ENCODE measurements at regions not wholly inside any gene's neighbourhood (a gene's known extent, or its start where the extent isn't known, plus 50 kb on each side); places are given as distances from the start of the nearest gene placed in this dataset.

DNA sequence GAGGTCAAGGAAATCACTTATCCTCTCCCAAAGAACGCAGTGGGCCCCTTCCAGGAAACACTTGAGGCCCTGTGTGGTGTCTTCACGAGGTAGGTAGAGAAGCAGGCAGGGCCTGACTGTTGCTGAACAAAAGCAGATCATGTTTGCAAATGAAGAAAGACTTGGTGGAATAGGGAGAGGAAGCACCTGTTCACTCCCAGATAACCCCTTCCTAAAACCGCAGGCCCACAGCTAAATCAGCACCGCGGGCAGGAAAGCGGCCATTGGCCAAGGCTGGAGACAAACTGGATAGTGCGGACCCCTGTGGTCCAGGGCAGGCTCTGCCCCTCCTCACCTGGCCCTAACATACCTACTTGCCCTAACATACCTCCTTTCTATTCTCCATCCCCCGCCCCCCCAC, 64.9 kb upstream of the KLHL29 start:
- intact Hi-C loops (cut with DNase I): no loop called here
- TF ChIP-seq, protein P1, sequence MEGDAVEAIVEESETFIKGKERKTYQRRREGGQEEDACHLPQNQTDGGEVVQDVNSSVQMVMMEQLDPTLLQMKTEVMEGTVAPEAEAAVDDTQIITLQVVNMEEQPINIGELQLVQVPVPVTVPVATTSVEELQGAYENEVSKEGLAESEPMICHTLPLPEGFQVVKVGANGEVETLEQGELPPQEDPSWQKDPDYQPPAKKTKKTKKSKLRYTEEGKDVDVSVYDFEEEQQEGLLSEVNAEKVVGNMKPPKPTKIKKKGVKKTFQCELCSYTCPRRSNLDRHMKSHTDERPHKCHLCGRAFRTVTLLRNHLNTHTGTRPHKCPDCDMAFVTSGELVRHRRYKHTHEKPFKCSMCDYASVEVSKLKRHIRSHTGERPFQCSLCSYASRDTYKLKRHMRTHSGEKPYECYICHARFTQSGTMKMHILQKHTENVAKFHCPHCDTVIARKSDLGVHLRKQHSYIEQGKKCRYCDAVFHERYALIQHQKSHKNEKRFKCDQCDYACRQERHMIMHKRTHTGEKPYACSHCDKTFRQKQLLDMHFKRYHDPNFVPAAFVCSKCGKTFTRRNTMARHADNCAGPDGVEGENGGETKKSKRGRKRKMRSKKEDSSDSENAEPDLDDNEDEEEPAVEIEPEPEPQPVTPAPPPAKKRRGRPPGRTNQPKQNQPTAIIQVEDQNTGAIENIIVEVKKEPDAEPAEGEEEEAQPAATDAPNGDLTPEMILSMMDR (IDR thresholded peaks at IDR 0.05): no peak
- TF ChIP-seq POLR2A (IDR thresholded peaks at IDR 0.05) (no peak), POLR2AphosphoS5 (IDR thresholded peaks at IDR 0.05) (no peak)

DNA sequence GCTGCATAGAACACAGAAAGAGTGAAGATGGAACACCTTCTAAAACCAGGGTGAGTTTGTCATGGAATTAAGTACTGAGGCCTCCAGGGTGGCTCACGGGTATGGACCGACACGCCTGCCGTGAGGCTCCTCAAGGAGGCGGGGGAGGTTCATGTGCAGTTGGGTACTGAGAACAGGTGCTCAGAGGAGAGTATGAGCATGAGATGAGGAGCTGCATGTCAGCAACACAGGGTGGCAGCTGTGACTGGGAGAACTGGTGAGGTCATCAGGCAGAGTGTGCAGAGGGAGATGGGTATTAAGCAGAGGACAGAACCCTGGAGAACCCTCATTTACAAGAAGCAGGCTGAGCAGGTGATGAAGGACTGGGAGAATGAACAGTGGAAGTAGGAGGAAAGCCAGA, 63.2 kb upstream of the KLHL29 start:
- no peaks in the 10 kb centered on the region for H3K27me3 ChIP-seq (replicated peaks; ENCODE audit: insufficient read depth)
- no peak overlapping the region for H3K27ac ChIP-seq
- H3K9me3 ChIP-seq: no peaks in the 10 kb centered on the region
- H3K4me3 ChIP-seq: no peak overlapping the region
- intact Hi-C loops (cut with DNase I): no loop called here
- H3K36me3 ChIP-seq: no peaks in the 10 kb centered on the region
- DNase-seq (ENCODE audit: low spot score): no peak
- TF ChIP-seq, protein P1 (IDR thresholded peaks at IDR 0.05): no peak
- no peak for TF ChIP-seq POLR2A (IDR thresholded peaks at IDR 0.05)
- no peak for TF ChIP-seq POLR2AphosphoS5 (IDR thresholded peaks at IDR 0.05)
- no peaks in the 10 kb centered on the region for H3K4me1 ChIP-seq (replicated peaks)
- WGBS: 93% methylated on average over 5 of the region's 5 CpGs

More for the DNA sequence above, 64.9 kb upstream of the KLHL29 start:
- Histone ChIP-seq H3K4me1 (replicated peaks) (no peaks in the 10 kb centered on the region), H3K27me3 (replicated peaks; ENCODE audit: insufficient read depth) (no peaks in the 10 kb centered on the region), H3K27ac (no peak overlapping the region), H3K36me3 (no peaks in the 10 kb centered on the region), H3K4me3 (no peak overlapping the region), H3K9me3 (no peaks in the 10 kb centered on the region)
- 81% methylated on average over 8 of the region's 8 CpGs for WGBS
- no peak for DNase-seq (ENCODE audit: low spot score)

DNA sequence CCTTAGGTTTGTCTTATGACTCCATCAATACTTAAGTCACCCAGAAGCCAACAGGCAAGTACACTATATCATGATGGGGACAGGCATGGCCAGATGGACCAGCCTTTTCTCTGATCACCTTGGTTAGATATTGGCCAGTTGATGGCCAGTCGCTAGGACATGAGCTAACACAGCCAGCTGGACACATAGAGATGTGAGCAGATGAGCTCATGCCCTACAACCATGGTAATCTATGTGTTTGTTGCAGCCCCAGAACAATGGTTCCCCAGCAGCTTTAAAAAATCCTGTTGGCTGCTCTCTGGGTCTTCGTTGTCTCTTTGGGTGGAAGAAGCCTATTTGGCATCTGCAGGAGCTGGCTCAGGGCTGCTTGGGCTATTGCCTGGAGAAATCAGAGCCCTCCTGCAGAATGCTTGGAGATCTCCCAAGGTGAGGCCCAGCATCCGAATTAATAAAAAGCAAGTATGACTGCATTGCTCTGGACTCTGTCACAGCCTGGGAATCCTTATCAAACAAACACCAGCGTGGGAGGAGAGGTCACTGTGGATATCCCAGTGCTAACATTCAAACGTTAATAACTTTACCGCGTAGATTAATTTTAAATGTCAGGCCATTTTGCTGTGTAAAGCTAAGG, 62.3 kb upstream of the KLHL29 start:
- no peak overlapping the region for H3K4me3 ChIP-seq
- no peak overlapping the region for H3K27ac ChIP-seq
- no peaks in the 10 kb centered on the region for H3K9me3 ChIP-seq
- H3K36me3 ChIP-seq: no peaks in the 10 kb centered on the region
- TF ChIP-seq, protein P1 (IDR thresholded peaks at IDR 0.05): no peak
- TF ChIP-seq POLR2A (IDR thresholded peaks at IDR 0.05) (no peak), POLR2AphosphoS5 (IDR thresholded peaks at IDR 0.05) (no peak)
- DNase-seq (ENCODE audit: low spot score): no peak
- no peaks in the 10 kb centered on the region for H3K4me1 ChIP-seq (replicated peaks)
- intact Hi-C loops (cut with DNase I): no loop called here
- H3K27me3 ChIP-seq (replicated peaks; ENCODE audit: insufficient read depth): no peaks in the 10 kb centered on the region
- WGBS: 48% methylated on average over 7 of the region's 7 CpGs

DNA sequence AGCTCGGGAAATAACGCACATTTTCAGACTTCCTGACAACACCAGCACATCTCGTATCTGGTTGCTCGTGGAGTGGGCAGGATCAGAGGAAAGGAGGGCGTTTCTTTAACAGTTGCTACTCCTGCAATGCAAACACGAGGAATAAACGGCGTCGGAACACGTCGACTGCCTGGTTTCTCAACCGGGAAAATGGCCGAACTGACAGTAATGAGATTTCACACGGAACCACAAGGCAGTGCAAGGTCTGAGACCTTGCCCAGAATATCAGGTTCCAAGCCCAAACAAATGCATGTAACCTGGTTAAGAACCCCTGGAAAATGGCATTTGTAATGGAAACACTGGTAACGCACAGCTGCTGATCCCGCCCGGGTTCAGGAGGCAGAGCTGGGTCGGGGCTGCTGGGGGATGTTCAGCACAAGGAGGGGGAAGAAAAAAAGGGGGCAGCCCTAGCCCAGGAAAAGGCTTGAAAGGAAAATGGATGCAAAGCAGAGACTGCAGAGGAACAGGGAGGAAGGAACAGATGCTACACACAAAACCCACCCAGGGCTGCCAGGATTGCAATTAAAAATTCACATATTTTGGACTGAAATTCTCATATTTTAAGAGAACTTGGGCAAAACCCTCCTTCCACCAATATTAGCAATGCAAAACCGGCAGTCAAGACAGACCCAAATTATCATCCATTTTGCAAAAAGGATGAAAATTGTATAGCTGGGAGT, 61.6 kb upstream of the KLHL29 start:
- Histone ChIP-seq H3K27ac (no peak overlapping the region), H3K36me3 (no peaks in the 10 kb centered on the region), H3K9me3 (no peaks in the 10 kb centered on the region), H3K4me1 (replicated peaks) (no peaks in the 10 kb centered on the region), H3K4me3 (no peak overlapping the region), H3K27me3 (replicated peaks; ENCODE audit: insufficient read depth) (no peaks in the 10 kb centered on the region)
- WGBS: 68% methylated on average over 19 of the region's 19 CpGs
- DNase-seq (ENCODE audit: low spot score): no peak
- intact Hi-C loops (cut with DNase I): no loop called here
- TF ChIP-seq POLR2A (IDR thresholded peaks at IDR 0.05): no peak
- TF ChIP-seq, protein P1 (IDR thresholded peaks at IDR 0.05): no peak
- TF ChIP-seq POLR2AphosphoS5 (IDR thresholded peaks at IDR 0.05): no peak
